ENCODE measurements at regions not wholly inside any gene's neighbourhood (a gene's known extent, or its start where the extent isn't known, plus 50 kb on each side); places are given as distances from the start of the nearest gene placed in this dataset.

- H3K9me3 ChIP-seq, result no peaks in the 10 kb centered on the region
- WGBS, 2 donors, result 66 to 70% methylated on average over 3 of the region's 3 CpGs
- H3K27ac ChIP-seq, result no peak overlapping the region
- no peak for DNase-seq
- H3K4me1 ChIP-seq, result no peaks in the 10 kb centered on the region
- H3K4me3 ChIP-seq, result no peak overlapping the region
- ATAC-seq, result no peak
- no peak for TF ChIP-seq CTCF (IDR thresholded peaks at IDR 0.05)
- TF ChIP-seq POLR2A (IDR thresholded peaks at IDR 0.05), result no peak
- intact Hi-C loops (cut with DNase I), result no loop called here
- no peaks in the 10 kb centered on the region for H3K36me3 ChIP-seq (replicated peaks in 1 of 2; ENCODE audit: insufficient read depth in 1 of 2, low read depth in 2 of 2)
- H3K27me3 ChIP-seq, result no peaks in the 10 kb centered on the region
Measured at GRCh38 chr13:47220453-47221140, 323.7 kb upstream of the HTR2A start.

- WGBS, 2 donors, result 91 to 93% methylated on average over 2 of the region's 2 CpGs
- Histone ChIP-seq H3K27me3 (no peaks in the 10 kb centered on the region), H3K9me3 (no peaks in the 10 kb centered on the region), H3K36me3 (replicated peaks in 1 of 2; ENCODE audit: insufficient read depth in 1 of 2, low read depth in 2 of 2) (no peaks in the 10 kb centered on the region), H3K27ac (no peak overlapping the region), H3K4me3 (no peak overlapping the region), H3K4me1 (no peaks in the 10 kb centered on the region)
- intact Hi-C loops (cut with DNase I), result no loop called here
- DNase-seq, result no peak
- ATAC-seq, result no peak
- no peak for TF ChIP-seq CTCF (IDR thresholded peaks at IDR 0.05)
- no peak for TF ChIP-seq POLR2A (IDR thresholded peaks at IDR 0.05)
Measured at GRCh38 chr13:47218611-47219010, 321.8 kb upstream of the HTR2A start.

GRCh38 chr13:47216176-47216822, 319.4 kb upstream of the HTR2A start:
- no peak for ATAC-seq
- TF ChIP-seq POLR2A (IDR thresholded peaks at IDR 0.05) (no peak), CTCF (IDR thresholded peaks at IDR 0.05) (no peak)
- WGBS, 2 donors, result 49 to 57% methylated on average over 2 of the region's 2 CpGs
- H3K4me3 ChIP-seq, result no peak overlapping the region
- H3K27me3 ChIP-seq, result no peaks in the 10 kb centered on the region
- intact Hi-C loops (cut with DNase I), result no loop called here
- no peaks in the 10 kb centered on the region for H3K36me3 ChIP-seq (replicated peaks in 1 of 2; ENCODE audit: insufficient read depth in 1 of 2, low read depth in 2 of 2)
- no peaks in the 10 kb centered on the region for H3K9me3 ChIP-seq
- H3K4me1 ChIP-seq, result no peaks in the 10 kb centered on the region
- no peak for DNase-seq
- no peak overlapping the region for H3K27ac ChIP-seq

- H3K9me3 ChIP-seq, result no peaks in the 10 kb centered on the region
- WGBS, 2 donors, result 78 to 82% methylated on average over 2 of the region's 2 CpGs
- H3K36me3 ChIP-seq (replicated peaks in 1 of 2; ENCODE audit: insufficient read depth in 1 of 2, low read depth in 2 of 2), result no peaks in the 10 kb centered on the region
- no peak for DNase-seq
- H3K27me3 ChIP-seq, result no peaks in the 10 kb centered on the region
- H3K27ac ChIP-seq, result no peak overlapping the region
- no peaks in the 10 kb centered on the region for H3K4me1 ChIP-seq
- intact Hi-C loops (cut with DNase I), result no loop called here
- no peak for TF ChIP-seq POLR2A (IDR thresholded peaks at IDR 0.05)
- TF ChIP-seq CTCF (IDR thresholded peaks at IDR 0.05), result no peak
- no peak overlapping the region for H3K4me3 ChIP-seq
- ATAC-seq, result no peak
Measured at GRCh38 chr13:47215736-47216135, 318.9 kb upstream of the HTR2A start.

GRCh38 chr13:47213047-47213446, 316.2 kb upstream of the HTR2A start:
- H3K9me3 ChIP-seq, result no peaks in the 10 kb centered on the region
- no peak overlapping the region for H3K27ac ChIP-seq
- TF ChIP-seq CTCF (IDR thresholded peaks at IDR 0.05) (no peak), POLR2A (IDR thresholded peaks at IDR 0.05) (no peak)
- no peak overlapping the region for H3K4me3 ChIP-seq
- no peaks in the 10 kb centered on the region for H3K36me3 ChIP-seq (replicated peaks in 1 of 2; ENCODE audit: insufficient read depth in 1 of 2, low read depth in 2 of 2)
- no peaks in the 10 kb centered on the region for H3K27me3 ChIP-seq
- ATAC-seq (no peak), DNase-seq (no peak)
- 80 to 88% methylated on average over 3 of the region's 3 CpGs for WGBS, 2 donors
- no peaks in the 10 kb centered on the region for H3K4me1 ChIP-seq
- intact Hi-C loops (cut with DNase I), result no loop called here
